Right lobe of liver (tissue), 4 donors: ENCODE measurements at regions not wholly inside any gene's neighbourhood (a gene's known extent, or its start where the extent isn't known, plus 50 kb on each side); places are given as distances from the start of the nearest gene placed in this dataset.

Source experiments
- CTCF ChIP-seq, 4 donors: fragments of 200-600 bp in 3 of 4; fragments of 450-650 bp in 1 of 4; IDR thresholded peaks; one replicate each; pipeline versions ENCODE4 v1.5.1 to v1.8.0; 2016 to 2022; ENCODE audit warnings: antibody characterized with exemption in 4 of 4, mild to moderate bottlenecking in 2 of 4
- POLR2A ChIP-seq: fragments of 450-650 bp; IDR thresholded peaks from one replicate; pipeline ENCODE4 v1.6.1; 2017; ENCODE audit warnings: antibody characterized with exemption, mild to moderate bottlenecking
- donor health status: DM: no; HTN: no; CAD: no.
- donor health status: DM: no; HTN: no; CAD: no.
- donor health status: DM: no; HTN: yes; CAD: no.

- TF ChIP-seq CTCF (IDR thresholded peaks at IDR 0.05) = no peak
- TF ChIP-seq POLR2A = no peak
Measured at GRCh38 chr1:219081943-219082925, 91.4 kb upstream of the LYPLAL1 start.
